Vagina (tissue), 2 donors: ENCODE measurements at regions not wholly inside any gene's neighbourhood (a gene's known extent, or its start where the extent isn't known, plus 50 kb on each side); places are given as distances from the start of the nearest gene placed in this dataset.
"Not testable (repeated sequence)": the region's sequence is repeated elsewhere in the genome, so short reads cannot be mapped to it uniquely, and the experiment has no call there.

Experiments used
- DNase-seq, 2 donors: peaks; one replicate each; pipeline ENCODE4 v3.0.0-alpha.2; 2017; ENCODE audit errors: extremely low spot score in 2 of 2
- H3K27ac ChIP-seq: fragments of 200-600 bp; sonication (generic); one replicate; pipeline ENCODE4 v1.5.1; 2019
- H3K27me3 ChIP-seq: fragments of 200-600 bp; sonication (generic); one replicate; pipeline ENCODE4 v1.5.1; 2019
- H3K36me3 ChIP-seq, 2 donors: fragments of 200-600 bp; sonication (generic); one replicate each; pipeline ENCODE4 v1.5.1; 2017 to 2019
- H3K4me1 ChIP-seq: fragments of 200-600 bp; sonication (generic); one replicate; pipeline ENCODE4 v1.5.1; 2019
- H3K4me3 ChIP-seq, 2 donors: fragments of 200-600 bp; sonication (generic); 1 replicate in 1 of 2; 2 replicates in 1 of 2; pipeline ENCODE4 v1.5.1; 2016 to 2019
- H3K9me3 ChIP-seq: fragments of 200-600 bp; sonication (generic); one replicate; pipeline ENCODE4 v1.5.1; 2019
- CTCF ChIP-seq, 3 experiments: fragments of 450-650 bp in 2 of 3; fragments of 200-600 bp in 1 of 3; sonication (generic) in 1 of 3; IDR thresholded peaks; one replicate each; pipeline ENCODE4 v1.5.1; 2017 to 2019; ENCODE audit warnings: antibody characterized with exemption in 3 of 3, mild to moderate bottlenecking in 2 of 3, moderate library complexity in 2 of 3
- POLR2A ChIP-seq, 2 donors: fragments of 450-650 bp; IDR thresholded peaks; one replicate each; pipeline ENCODE4 v1.6.1; 2017; ENCODE audit warnings: antibody characterized with exemption in 2 of 2, mild to moderate bottlenecking in 2 of 2, moderate library complexity in 2 of 2
- POLR2AphosphoS5 ChIP-seq, 2 donors: sonication (generic); formaldehyde crosslinking; IDR thresholded peaks; one replicate each; pipeline ENCODE4 v1.9.0; 2017; ENCODE audit warnings: antibody characterized with exemption in 2 of 2, mild to moderate bottlenecking in 2 of 2, low read depth in 1 of 2; ENCODE audit not compliant: insufficient read depth in 1 of 2
- intact Hi-C: fragments of 100-400 bp; cut with DNase I; formaldehyde crosslinking; loops from one replicate; pipeline ENCODE4 v1.15.1; 2023

GRCh38 chr6:47180633-47181032 is 129.1 kb downstream of the TNFRSF21 start:
- no peak overlapping the region for H3K27ac ChIP-seq
- H3K36me3 ChIP-seq: no peaks in the 10 kb centered on the region
- no peak overlapping the region for H3K4me3 ChIP-seq
- no peaks in the 10 kb centered on the region for H3K9me3 ChIP-seq
- H3K27me3 ChIP-seq: no peaks in the 10 kb centered on the region
- intact Hi-C loops: no loop called here
- DNase-seq: no peak
- no peaks in the 10 kb centered on the region for H3K4me1 ChIP-seq
- TF ChIP-seq POLR2A (IDR thresholded peaks at IDR 0.05) (no peak), CTCF (IDR thresholded peaks at IDR 0.05) (no peak), POLR2AphosphoS5 (IDR thresholded peaks at IDR 0.05; ENCODE audit: insufficient read depth in 1 of 2, low read depth in 1 of 2) (no peak)

- TF ChIP-seq POLR2A (IDR thresholded peaks at IDR 0.05) (no peak), POLR2AphosphoS5 (IDR thresholded peaks at IDR 0.05; ENCODE audit: insufficient read depth in 1 of 2, low read depth in 1 of 2) (no peak), CTCF (IDR thresholded peaks at IDR 0.05) (no peak)
- H3K36me3 ChIP-seq: no peaks in the 10 kb centered on the region
- H3K4me3 ChIP-seq: no peak overlapping the region
- H3K9me3 ChIP-seq: no peaks in the 10 kb centered on the region
- intact Hi-C loops: no loop called here
- DNase-seq: no peak
- no peaks in the 10 kb centered on the region for H3K4me1 ChIP-seq
- H3K27ac ChIP-seq: no peak overlapping the region
- no peaks in the 10 kb centered on the region for H3K27me3 ChIP-seq
Observed at GRCh38 chr6:47179286-47179685, 130.4 kb downstream of the TNFRSF21 start.

- no peaks in the 10 kb centered on the region for H3K27me3 ChIP-seq
Observed at GRCh38 chr6:47175656-47176055, 133.5 kb upstream of the ADGRF1 start.

GRCh38 chr6:47174502-47175023 is 132.4 kb upstream of the ADGRF1 start:
- DNase-seq: no peak
- intact Hi-C loops: no loop called here

More at GRCh38 chr6:47175656-47176055, 133.5 kb upstream of the ADGRF1 start:
- no peaks in the 10 kb centered on the region for H3K36me3 ChIP-seq
- TF ChIP-seq POLR2AphosphoS5 (IDR thresholded peaks at IDR 0.05; ENCODE audit: insufficient read depth in 1 of 2, low read depth in 1 of 2) (no peak), POLR2A (IDR thresholded peaks at IDR 0.05) (no peak), CTCF (IDR thresholded peaks at IDR 0.05) (no peak)
- no peaks in the 10 kb centered on the region for H3K4me1 ChIP-seq
- H3K27ac ChIP-seq: no peak overlapping the region
- no peaks in the 10 kb centered on the region for H3K9me3 ChIP-seq
- H3K4me3 ChIP-seq: no peak overlapping the region
- no peak for DNase-seq
- intact Hi-C loops: no loop called here

GRCh38 chr6:47174063-47174462 is 131.9 kb upstream of the ADGRF1 start:
- intact Hi-C loops: not testable (repeated sequence)

More at GRCh38 chr6:47174502-47175023, 132.4 kb upstream of the ADGRF1 start:
- no peaks in the 10 kb centered on the region for H3K9me3 ChIP-seq
- H3K36me3 ChIP-seq: no peaks in the 10 kb centered on the region
- no peaks in the 10 kb centered on the region for H3K27me3 ChIP-seq
- H3K27ac ChIP-seq: no peak overlapping the region
- H3K4me3 ChIP-seq: no peak overlapping the region
- TF ChIP-seq CTCF (IDR thresholded peaks at IDR 0.05) (no peak), POLR2A (IDR thresholded peaks at IDR 0.05) (no peak), POLR2AphosphoS5 (IDR thresholded peaks at IDR 0.05; ENCODE audit: insufficient read depth in 1 of 2, low read depth in 1 of 2) (no peak)
- no peaks in the 10 kb centered on the region for H3K4me1 ChIP-seq

GRCh38 chr6:47173145-47173544 is 131.0 kb upstream of the ADGRF1 start:
- H3K36me3 ChIP-seq, H3K27ac ChIP-seq, DNase-seq, H3K4me1 ChIP-seq, H3K4me3 ChIP-seq, H3K9me3 ChIP-seq, H3K27me3 ChIP-seq, intact Hi-C loops: not testable (repeated sequence)

More at GRCh38 chr6:47174063-47174462, 131.9 kb upstream of the ADGRF1 start:
- not testable (repeated sequence) for H3K36me3 ChIP-seq, H3K27me3 ChIP-seq, H3K4me1 ChIP-seq, DNase-seq, H3K4me3 ChIP-seq, H3K9me3 ChIP-seq, H3K27ac ChIP-seq
